Transverse colon (tissue), 4 donors: ENCODE measurements at regions not wholly inside any gene's neighbourhood (a gene's known extent, or its start where the extent isn't known, plus 50 kb on each side); places are given as distances from the start of the nearest gene placed in this dataset.

Experiments used
- CTCF ChIP-seq, 5 experiments: fragments of 200-600 bp in 3 of 5; fragments of 450-650 bp in 2 of 5; sonication (generic) in 3 of 5; IDR thresholded peaks; 1 replicate in 2 of 5; 2 replicates in 3 of 5; pipeline ENCODE4 v1.5.1; 2016 to 2017; ENCODE audit warnings: antibody characterized with exemption in 5 of 5, inconsistent platforms in 3 of 5, mild to moderate bottlenecking in 2 of 5, moderate library complexity in 1 of 5
- EP300 ChIP-seq: sonication (generic); formaldehyde crosslinking; IDR thresholded peaks from one replicate; pipeline ENCODE4 v1.6.1; 2017; ENCODE audit warnings: antibody characterized with exemption, low read depth
- POLR2A ChIP-seq: fragments of 450-650 bp; IDR thresholded peaks from one replicate; pipeline ENCODE4 v1.6.1; 2016; ENCODE audit warnings: antibody characterized with exemption, mild to moderate bottlenecking, moderate library complexity
- POLR2AphosphoS5 ChIP-seq, 3 donors: sonication (generic); formaldehyde crosslinking; IDR thresholded peaks; one replicate each; pipeline ENCODE4 v1.6.1; 2016; ENCODE audit warnings: antibody characterized with exemption in 3 of 3

GRCh38 chr18:29547626-29548025 lies 1370.7 kb upstream of the CDH2 start:
- TF ChIP-seq CTCF (IDR thresholded peaks at IDR 0.05) (no peak), POLR2A (no peak), EP300 (no peak), POLR2AphosphoS5 (IDR thresholded peaks at IDR 0.05) (no peak)
